GM08714 (cell line): ENCODE measurements at regions not wholly inside any gene's neighbourhood (a gene's known extent, or its start where the extent isn't known, plus 50 kb on each side); places are given as distances from the start of the nearest gene placed in this dataset.

Experiments
- H3K4me3 ChIP-seq: fragments of 200-500 bp; sonication (Bioruptor generic); 2 replicates; pipeline ENCODE4 v1.5.1; 2014; ENCODE audit warnings: mild to moderate bottlenecking, low read length, inconsistent platforms
- ZNF274 ChIP-seq: IDR thresholded peaks from 2 replicates; pipeline ENCODE4 v1.6.1; 2012; ENCODE audit warnings: mild to moderate bottlenecking, low read depth, low read length

DNA sequence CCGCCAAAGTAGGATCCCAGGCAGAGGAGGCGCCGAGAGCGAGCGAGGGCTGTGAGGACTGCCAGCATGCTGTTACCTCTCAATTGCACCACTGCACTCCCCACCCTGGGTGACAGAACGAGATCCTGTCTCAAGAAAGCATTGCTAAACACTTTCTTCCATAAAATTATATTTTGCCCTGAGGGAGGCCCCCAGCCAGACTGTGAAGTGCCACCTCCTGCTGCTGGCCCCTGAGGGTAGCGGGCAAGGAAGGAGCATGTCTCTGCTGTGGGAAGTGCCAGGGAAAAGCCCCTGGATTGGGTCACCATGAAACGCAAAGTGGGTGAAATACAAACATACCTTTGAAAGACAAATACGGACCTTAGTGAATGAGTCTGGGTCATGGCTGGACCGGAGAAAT lies 78.0 kb upstream of the AMZ2 start:
- no peak for TF ChIP-seq ZNF274
- H3K4me3 ChIP-seq, result no peak overlapping the region

DNA sequence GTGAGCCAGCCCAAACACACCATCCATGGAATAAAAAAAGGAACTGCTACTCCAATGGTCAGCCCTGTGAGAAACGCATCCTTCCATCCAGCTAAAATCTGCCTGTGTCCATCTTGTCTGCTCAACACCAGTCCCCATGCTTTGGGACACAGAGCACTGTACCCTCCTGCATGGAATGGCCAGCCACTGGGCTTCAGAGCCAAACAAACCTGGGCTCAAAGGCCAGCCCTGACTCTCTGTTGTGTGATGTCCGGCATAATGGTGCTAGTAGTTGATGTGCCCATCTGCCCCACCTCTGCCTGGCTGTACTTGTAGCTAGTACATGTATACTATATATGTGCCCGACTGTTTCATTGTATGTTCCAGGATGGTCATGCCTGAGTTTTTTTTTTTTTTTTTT lies 77.6 kb upstream of the AMZ2 start:
- no peak overlapping the region for H3K4me3 ChIP-seq
- TF ChIP-seq ZNF274, result no peak

DNA sequence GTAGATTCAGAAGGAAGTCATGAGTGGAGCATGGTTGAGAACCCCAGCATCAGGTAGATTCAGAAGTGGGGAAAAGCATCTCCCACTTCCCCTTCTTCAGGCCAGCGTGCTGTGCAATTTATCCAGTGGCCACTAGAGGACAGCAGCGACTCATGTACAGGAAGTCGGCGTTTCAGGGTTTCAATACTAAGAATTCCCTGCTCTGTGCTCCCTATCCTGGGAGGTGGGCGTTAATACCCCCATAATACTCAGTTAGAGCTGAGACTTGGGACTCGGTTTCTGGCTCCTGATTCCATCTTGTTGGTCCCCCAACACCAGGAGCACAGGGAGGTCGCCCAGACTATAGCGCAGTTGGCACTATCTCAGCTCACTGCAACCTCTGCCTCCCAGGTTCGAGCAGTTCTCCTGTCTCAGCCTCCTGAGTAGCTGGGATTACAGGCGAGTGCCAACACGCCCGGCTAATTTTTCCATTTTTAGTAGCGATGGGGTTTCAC lies 75.3 kb upstream of the AMZ2 start:
- H3K4me3 ChIP-seq, result no peak overlapping the region
- no peak for TF ChIP-seq ZNF274

DNA sequence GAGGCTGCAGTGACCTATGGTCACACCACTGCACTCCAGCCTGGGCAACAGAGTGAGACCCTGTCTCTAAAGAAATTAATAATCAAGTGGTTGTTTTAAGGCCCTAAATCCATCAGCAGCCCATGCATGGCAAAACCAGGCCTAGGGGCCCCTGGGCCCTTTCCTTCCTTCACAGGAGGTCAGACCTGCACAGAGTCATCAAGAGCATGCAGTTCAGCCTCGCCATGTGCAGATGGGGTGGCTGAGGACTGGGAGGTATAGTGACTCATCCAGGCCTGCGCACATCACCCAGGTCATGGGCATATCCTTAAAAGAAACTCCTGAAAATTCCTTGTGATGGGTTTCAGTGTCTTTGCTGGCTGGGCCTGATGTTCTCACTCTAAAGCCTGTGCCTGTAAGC lies 72.4 kb upstream of the AMZ2 start:
- TF ChIP-seq ZNF274, result no peak
- no peak overlapping the region for H3K4me3 ChIP-seq

DNA sequence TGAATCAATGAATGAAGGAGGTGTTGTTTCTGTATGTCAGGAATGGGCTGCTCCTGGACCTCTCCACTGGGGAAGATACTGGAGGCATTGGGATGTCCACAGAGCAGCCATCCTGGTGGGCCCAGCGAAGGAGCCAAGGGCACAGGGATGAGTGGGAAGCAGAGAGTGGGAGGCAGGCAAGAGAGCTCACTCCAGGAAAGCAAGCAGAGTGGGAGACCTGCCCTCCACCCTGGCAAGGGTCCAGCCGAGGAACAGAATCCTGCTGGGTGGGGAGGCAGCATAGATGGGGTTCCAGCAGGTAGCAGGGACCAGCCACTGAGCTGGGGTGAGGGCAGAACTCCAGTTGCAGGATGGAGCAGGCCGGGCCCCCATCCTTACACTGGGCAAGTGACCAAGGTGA lies 71.9 kb upstream of the AMZ2 start:
- no peak for TF ChIP-seq ZNF274
- H3K4me3 ChIP-seq, result no peak overlapping the region

DNA sequence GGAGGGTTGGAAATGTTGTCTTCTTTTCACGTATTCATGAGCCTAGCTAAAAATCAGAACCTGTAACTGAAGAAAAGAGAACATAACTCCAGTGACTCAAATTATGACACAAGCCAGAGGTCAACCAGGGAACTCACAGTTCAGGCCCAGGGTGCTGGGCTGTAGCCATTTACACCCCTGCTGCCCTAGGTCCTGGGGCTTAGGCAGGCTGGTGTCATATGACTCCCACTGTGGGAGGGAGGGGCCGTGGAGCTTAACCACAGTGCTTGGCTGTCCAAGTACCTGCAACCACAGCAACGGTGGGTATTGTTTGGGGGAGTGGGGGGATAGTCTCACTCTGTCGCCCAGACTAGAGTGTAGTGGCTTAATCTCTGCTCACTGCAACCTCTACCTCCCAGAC lies 71.1 kb upstream of the AMZ2 start:
- no peak for TF ChIP-seq ZNF274
- H3K4me3 ChIP-seq, result no peak overlapping the region

DNA sequence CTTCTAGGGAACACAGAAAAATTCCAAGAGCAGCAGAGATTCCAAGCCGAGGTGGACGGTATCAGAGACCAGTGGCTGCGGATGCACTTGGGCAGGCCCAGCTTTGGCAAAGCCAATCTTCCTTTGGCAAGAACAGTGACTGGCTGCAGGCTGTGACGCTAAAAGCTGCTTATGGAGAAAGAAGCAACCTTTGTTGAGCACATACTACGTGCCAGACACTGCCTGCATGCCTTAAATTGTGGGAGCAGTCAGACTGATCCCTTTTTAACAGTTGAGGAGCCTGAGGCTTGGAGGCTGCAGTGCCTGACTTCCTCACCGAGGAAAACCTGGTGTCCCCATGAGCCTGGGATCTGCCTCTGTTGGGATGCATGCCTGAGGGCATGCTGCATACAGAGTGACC lies 69.0 kb upstream of the AMZ2 start:
- TF ChIP-seq ZNF274, result no peak
- no peak overlapping the region for H3K4me3 ChIP-seq

DNA sequence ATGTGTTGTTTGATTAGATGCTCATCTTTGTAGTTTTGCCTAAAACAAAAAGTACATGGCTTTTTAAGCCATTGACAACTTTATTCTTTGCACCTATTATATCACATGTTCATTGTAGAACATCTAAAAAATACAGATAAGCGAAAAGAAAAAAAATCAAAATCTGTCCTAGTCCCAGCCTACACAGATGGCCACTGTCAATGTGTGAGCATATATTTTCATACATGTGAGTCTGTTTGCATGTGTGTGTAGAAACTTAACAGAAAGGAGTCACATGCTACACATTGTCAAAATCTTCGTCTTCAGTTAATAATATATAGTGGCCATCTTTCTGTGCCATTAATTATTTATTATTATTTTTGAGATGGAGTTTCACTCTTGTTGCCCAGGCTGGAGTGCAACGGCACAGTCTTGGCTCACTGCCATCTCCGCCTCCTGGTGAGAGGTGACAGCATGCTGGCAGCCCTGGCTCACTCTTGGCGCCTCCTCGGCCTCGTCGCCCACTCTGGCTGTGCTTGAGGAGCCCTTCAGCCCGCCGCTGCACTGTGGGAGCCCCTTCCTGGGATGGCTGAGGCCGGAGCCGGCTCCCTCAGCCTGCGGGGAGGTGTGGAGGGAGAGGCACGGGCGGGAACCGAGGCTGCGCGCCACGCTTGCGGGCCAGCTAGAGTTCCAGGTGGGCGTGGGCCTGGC lies 68.5 kb upstream of the AMZ2 start:
- no peak overlapping the region for H3K4me3 ChIP-seq
- no peak for TF ChIP-seq ZNF274

DNA sequence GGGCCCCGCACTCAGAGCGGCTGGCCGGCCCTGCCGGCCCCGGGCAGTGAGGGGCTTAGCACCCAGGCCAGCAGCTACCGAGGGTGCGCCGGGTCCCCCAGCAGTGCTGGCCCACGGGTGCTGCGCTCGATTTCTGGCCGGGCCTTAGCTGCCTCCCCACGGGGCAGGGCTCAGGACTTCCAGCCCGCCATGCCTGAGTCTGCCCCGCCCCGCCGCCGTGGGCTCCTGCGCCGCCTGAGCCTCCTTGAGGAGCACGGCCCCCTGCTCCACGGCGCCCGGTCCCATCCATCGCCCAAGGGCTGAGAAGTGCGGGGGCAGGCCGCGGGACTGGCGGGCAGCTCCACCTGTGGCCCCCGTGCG lies 67.9 kb upstream of the AMZ2 start:
- TF ChIP-seq ZNF274, result no peak
- H3K4me3 ChIP-seq, result no peak overlapping the region

DNA sequence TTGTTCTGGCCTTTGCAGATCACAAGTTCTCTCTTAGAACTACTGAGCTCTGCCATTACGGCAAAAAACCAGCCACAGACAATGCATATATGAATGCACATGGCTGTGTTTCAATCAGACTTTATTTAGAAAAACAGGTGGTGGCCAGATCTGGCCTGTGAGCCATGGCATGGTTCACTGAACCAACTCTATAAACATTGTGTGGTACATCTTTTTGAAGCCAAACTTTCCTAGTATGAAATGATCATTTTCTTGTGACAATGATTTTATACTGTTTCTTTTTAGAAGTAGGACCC lies 65.9 kb upstream of the AMZ2 start:
- peak overlapping the region; percentile 66; the same call in 1 of the 2 replicates for H3K4me3 ChIP-seq
- no peak for TF ChIP-seq ZNF274

DNA sequence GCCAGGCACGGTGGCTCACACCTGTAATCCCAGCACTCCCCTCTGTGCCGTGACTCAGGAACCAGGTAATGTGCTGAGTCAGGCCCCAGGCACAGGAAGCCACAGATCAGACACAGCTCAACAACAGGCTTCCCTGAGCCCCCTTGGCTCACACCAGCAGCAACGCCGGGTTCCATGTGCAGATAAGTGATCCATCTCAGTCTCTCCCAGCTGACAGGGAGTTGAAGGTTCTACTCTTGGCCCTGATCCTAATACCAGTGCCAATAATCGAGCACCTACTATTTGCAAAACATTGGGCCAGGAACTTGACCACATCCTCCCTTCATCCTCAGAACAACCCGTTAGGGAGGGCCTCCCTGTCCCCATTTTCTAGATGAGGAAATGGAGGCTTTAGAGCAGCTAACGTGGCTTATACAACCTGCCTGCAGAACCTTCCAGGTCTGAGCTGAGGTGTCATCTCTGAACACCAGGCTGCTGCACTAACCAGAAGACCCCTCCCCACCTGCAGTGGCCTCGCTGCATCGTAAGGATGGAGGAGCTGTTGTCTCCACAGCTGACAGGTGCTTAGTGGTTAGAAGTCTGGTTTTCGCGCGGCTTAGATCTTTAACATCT lies 64.8 kb upstream of the AMZ2 start:
- peak overlapping the region; percentile 12; the same call in 1 of the 2 replicates for H3K4me3 ChIP-seq
- no peak for TF ChIP-seq ZNF274

DNA sequence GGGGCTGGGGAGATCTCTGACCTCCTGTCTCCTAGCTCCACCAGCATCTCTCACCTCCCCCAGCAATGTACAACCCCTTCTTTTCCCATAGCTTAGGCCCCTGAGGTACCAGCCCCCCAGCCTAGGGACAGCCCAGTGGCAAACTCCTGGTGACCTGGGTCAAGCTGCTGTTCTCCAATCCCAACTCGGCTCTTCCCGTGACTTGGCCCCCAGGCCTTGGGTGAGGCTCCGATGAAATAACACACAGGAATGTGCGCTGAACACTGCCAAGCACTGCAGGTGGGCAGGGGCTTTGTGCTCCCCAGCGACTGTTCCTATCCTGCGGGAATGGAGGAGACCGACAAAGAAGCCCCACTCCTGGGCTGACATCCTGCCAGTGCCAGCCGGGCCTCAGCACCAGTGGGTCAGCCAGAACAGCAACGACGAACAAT lies 63.7 kb upstream of the AMZ2 start:
- no peak overlapping the region for H3K4me3 ChIP-seq
- TF ChIP-seq ZNF274, result no peak

DNA sequence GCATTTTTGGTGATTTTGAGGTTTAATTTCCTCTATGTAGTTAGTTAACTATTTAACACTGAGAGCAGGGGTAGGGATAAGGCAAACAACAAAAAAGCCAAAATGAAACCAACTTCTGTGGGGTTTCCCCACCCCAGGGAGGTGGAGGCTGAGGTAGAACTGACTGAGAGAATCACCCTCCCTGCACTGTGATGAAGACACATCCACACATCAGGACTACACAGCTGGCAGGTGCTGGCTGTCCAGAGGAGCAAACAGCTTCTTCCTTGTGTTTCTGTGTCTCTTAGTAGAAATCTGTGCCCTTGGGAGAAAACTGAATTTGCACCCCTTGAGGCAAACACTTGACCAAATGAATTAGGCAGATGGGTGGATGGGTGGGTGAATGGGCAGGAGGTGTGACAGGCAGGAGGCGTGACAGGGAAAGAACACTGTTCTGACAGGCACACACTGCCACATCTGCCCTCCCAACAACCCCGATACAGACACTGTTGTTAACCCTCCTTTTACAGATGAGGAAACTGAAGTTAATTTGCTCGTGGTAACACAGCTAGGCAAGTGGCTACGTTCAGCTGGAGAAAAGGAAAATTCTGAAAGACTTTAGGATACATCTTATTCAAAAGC lies 62.9 kb upstream of the AMZ2 start:
- TF ChIP-seq ZNF274, result no peak
- no peak overlapping the region for H3K4me3 ChIP-seq

DNA sequence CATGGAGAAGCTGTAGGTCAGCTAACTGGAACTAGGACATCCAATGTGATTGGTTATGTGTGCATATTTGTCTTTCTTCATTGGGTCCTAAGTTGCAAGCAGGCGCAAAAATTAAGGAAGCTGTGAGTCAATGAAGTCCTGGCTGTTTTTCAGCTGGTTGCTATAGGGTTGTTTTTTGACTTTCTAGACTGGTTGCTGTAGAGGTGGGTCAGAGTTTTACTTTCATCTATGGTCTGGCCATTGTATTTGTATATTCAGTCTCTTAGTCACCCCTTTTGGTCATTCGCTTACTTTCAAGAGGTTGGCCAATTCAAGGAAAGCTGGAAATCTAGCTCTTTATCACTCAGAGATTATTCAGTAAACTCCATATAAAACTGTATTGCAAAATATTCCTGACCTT lies 62.0 kb upstream of the AMZ2 start:
- no peak for TF ChIP-seq ZNF274

DNA sequence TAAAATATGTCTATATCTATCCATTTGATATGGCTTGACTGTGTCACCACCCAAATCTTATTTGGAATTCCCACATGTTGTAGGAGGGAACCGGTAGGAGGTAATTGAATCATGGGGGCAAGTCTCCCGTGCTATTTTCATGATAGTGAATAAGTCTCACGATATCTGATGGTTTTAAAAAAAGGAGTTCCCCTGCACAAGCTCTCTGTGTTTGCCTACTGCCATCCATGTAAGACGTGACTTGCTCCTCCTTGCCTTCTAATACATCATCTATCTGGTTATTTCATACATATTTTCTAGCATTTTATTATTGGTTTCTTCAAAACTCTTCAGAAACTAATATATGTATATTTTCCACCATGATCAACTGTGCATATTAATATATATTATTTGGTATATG lies 57.3 kb upstream of the AMZ2 start:
- no peak for TF ChIP-seq ZNF274
- H3K4me3 ChIP-seq, result no peak overlapping the region

More for the DNA sequence above, 62.0 kb upstream of the AMZ2 start:
- H3K4me3 ChIP-seq, result no peak overlapping the region
